GM10266 (cell line): ENCODE measurements at regions not wholly inside any gene's neighbourhood (a gene's known extent, or its start where the extent isn't known, plus 50 kb on each side); places are given as distances from the start of the nearest gene placed in this dataset.

Source experiments
- DNase-seq: peaks from one replicate; pipeline ENCODE4 v3.0.0; 2012; ENCODE audit errors: extremely low spot score
- CTCF ChIP-seq: IDR thresholded peaks from 2 replicates; pipeline ENCODE4 v1.5.1; 2012; ENCODE audit warnings: mild to moderate bottlenecking, low read depth; ENCODE audit not compliant: control insufficient read depth, insufficient read depth; ENCODE audit errors: missing control alignments

- DNase-seq = no peak
- no peak for TF ChIP-seq CTCF
Measured at GRCh38 chr5:166031926-166032325, 2259.5 kb upstream of the WWC1 start.

- no peak for TF ChIP-seq CTCF
- no peak for DNase-seq
Measured at GRCh38 chr5:166032601-166033000, 2258.8 kb upstream of the WWC1 start.

GRCh38 chr5:166045961-166046360 lies 2245.5 kb upstream of the WWC1 start:
- TF ChIP-seq CTCF = no peak
- no peak for DNase-seq

GRCh38 chr5:166046956-166047355 lies 2244.5 kb upstream of the WWC1 start:
- no peak for TF ChIP-seq CTCF

GRCh38 chr5:166050531-166050930 lies 2240.9 kb upstream of the WWC1 start:
- TF ChIP-seq CTCF = no peak

More at GRCh38 chr5:166046956-166047355, 2244.5 kb upstream of the WWC1 start:
- DNase-seq = no peak

GRCh38 chr5:166058660-166059059 lies 2232.8 kb upstream of the WWC1 start:
- no peak for TF ChIP-seq CTCF
- DNase-seq = no peak

More at GRCh38 chr5:166050531-166050930, 2240.9 kb upstream of the WWC1 start:
- DNase-seq = no peak

GRCh38 chr5:166062094-166062493 lies 2229.4 kb upstream of the WWC1 start:
- no peak for TF ChIP-seq CTCF
- no peak for DNase-seq
